ENCODE measurements at regions not wholly inside any gene's neighbourhood (a gene's known extent, or its start where the extent isn't known, plus 50 kb on each side); places are given as distances from the start of the nearest gene placed in this dataset.

DNA sequence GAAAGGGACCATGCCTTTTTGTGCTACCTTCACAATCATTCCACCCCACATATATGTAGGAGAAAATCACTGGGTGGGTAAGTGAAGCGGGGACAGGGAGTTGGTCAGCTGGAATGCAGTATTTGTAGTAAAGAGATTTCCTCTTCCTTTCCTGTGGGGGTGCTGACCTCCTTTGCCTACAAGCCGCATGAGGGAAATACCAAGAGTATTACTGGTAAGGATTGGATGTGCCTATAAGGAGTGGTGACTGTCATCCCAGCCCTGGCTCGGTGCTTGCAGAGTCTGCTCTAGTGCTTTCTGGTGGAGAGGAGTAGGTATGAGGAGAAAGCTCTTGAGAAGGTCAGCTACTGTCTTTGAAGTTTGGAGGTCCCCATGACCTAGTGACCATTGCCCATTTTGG lies 324.6 kb downstream of the HRH4 start:
- no peak overlapping the region for H3K4ac ChIP-seq (replicated peaks; ENCODE audit: insufficient read length, low read depth, low read length)
- no peak overlapping the region for H4K91ac ChIP-seq (replicated peaks; ENCODE audit: insufficient read length, low read length)
- no peak overlapping the region for H2AK5ac ChIP-seq (ENCODE audit: low read depth, low read length)
- H3K23ac ChIP-seq (ENCODE audit: insufficient read length) = no peak overlapping the region
- H4K8ac ChIP-seq (ENCODE audit: extremely low read depth, insufficient read depth, low read length) = no peak overlapping the region
- no peak overlapping the region for H3K4me2 ChIP-seq (ENCODE audit: insufficient read depth in 1 of 2, low read depth in 2 of 2, low read length in 2 of 2)
- no peak for DNase-seq (ENCODE audit: low read depth in 1 of 2, low spot score in 2 of 2)
- no peaks in the 10 kb centered on the region for H3K23me2 ChIP-seq (ENCODE audit: low read depth, low read length)
- no peak overlapping the region for H2AFZ ChIP-seq (ENCODE audit: low read length)
- no peak for FAIRE-seq
- no peaks in the 10 kb centered on the region for H3K27me3 ChIP-seq (replicated peaks in 1 of 4; ENCODE audit: control insufficient read depth in 3 of 4, extremely low read depth in 1 of 4, insufficient read depth in 3 of 4, low read length in 3 of 4)
- CTCF ChIA-PET (ENCODE audit: partially characterized antibody) = interaction anchor here (0.8 to 0.9 kb wide), 2 partner anchors 10 to 14 kb away, joined by 3 to 4 read pairs; no protein-coding TSS in a partner anchor
- no peaks in the 10 kb centered on the region for H3K79me1 ChIP-seq (ENCODE audit: low read depth, low read length)
- H2BK15ac ChIP-seq (ENCODE audit: low read length) = no peak overlapping the region
- H2BK12ac ChIP-seq (ENCODE audit: low read depth, low read length) = no peak overlapping the region
- no peak overlapping the region for H3K27ac ChIP-seq (ENCODE audit: low read depth, low read length)
- H2BK20ac ChIP-seq (ENCODE audit: low read length) = no peak overlapping the region
- H4K20me1 ChIP-seq (replicated peaks in 1 of 2; ENCODE audit: control insufficient read depth in 1 of 2, insufficient read depth in 2 of 2, low read length in 2 of 2) = no peaks in the 10 kb centered on the region
- WGBS, 2 experiments (ENCODE audit: extremely low coverage in 1 of 2, insufficient coverage in 1 of 2, insufficient read length in 1 of 2, insufficient replicate concordance in 2 of 2, low coverage in 1 of 2, low lambda C conversion rate in 2 of 2, missing lambda C conversion rate in 1 of 2) = 81% methylated on average over 3 of the region's 3 CpGs; no CpG with 5 or more reads in 1 of the 2 experiments
- H4K5ac ChIP-seq (ENCODE audit: insufficient read length, low read depth, low read length) = no peak overlapping the region
- no peaks in the 10 kb centered on the region for H3K4me1 ChIP-seq (replicated peaks in 1 of 4; ENCODE audit: control insufficient read depth in 3 of 4, insufficient read depth in 4 of 4, low read length in 3 of 4)
- H3K79me2 ChIP-seq (ENCODE audit: control insufficient read depth in 1 of 2, insufficient read depth in 2 of 2, low read length in 2 of 2) = no peaks in the 10 kb centered on the region
- no peak overlapping the region for H3K18ac ChIP-seq (ENCODE audit: extremely low read depth, low read length)
- no peak overlapping the region for H3K9ac ChIP-seq (replicated peaks in 1 of 4; ENCODE audit: extremely low read depth in 1 of 4, low read depth in 3 of 4, low read length in 3 of 4)
- no peak overlapping the region for H3K4me3 ChIP-seq (ENCODE audit: extremely low read depth in 1 of 4, insufficient read depth in 2 of 4, low read depth in 3 of 4, low read length in 4 of 4)
- H3K36me3 ChIP-seq (ENCODE audit: control insufficient read depth in 2 of 4, insufficient read depth in 4 of 4, low read length in 3 of 4) = no peaks in the 10 kb centered on the region
- H3K56ac ChIP-seq (replicated peaks; ENCODE audit: insufficient read length, low read depth, low read length) = no peak overlapping the region
- no peaks in the 10 kb centered on the region for H3K9me3 ChIP-seq (ENCODE audit: insufficient read depth in 2 of 2, low read depth in 1 of 2, low read length in 1 of 2)
- POLR2A ChIA-PET (ENCODE audit: partially characterized antibody) = no interaction called here
- no peak overlapping the region for H2BK5ac ChIP-seq (ENCODE audit: low read depth, low read length)
- TF ChIP-seq SAP30 (IDR thresholded peaks at IDR 0.05; ENCODE audit: insufficient read depth, insufficient replicate concordance, low read length) (no peak), SRF (IDR thresholded peaks at IDR 0.05; ENCODE audit: low read depth, low read length) (no peak), ASH2L (IDR thresholded peaks at IDR 0.05; ENCODE audit: low read length) (no peak), SIN3A (conservative IDR thresholded peaks at IDR 0.05 in 1 of 2, IDR thresholded peaks at IDR 0.05 in 1 of 2; ENCODE audit: low read depth in 1 of 2, low read length in 2 of 2) (no peak), KDM4A (IDR thresholded peaks at IDR 0.05; ENCODE audit: low read depth, low read length, severe bottlenecking) (no peak), CHD2 (IDR thresholded peaks at IDR 0.05; ENCODE audit: low read length) (no peak), CBX8 (IDR thresholded peaks at IDR 0.05; ENCODE audit: borderline replicate concordance, low read depth, low read length) (no peak), NRF1 (IDR thresholded peaks at IDR 0.05; ENCODE audit: low read depth, low read length) (no peak), CREB1 (IDR thresholded peaks at IDR 0.05) (no peak), HDAC2 (IDR thresholded peaks at IDR 0.05; ENCODE audit: borderline replicate concordance in 1 of 2, low read depth in 2 of 2, low read length in 2 of 2) (no peak), TCF12 (IDR thresholded peaks at IDR 0.05; ENCODE audit: low read depth, low read length) (no peak), POLR2A (IDR thresholded peaks at IDR 0.05; ENCODE audit: control extremely low read depth in 1 of 2, low read depth in 2 of 2, low read length in 2 of 2) (no peak), ZNF274 (IDR thresholded peaks at IDR 0.05; ENCODE audit: borderline replicate concordance, extremely low read depth, low read length) (no peak), SIX5 (IDR thresholded peaks at IDR 0.05; ENCODE audit: low read depth, low read length) (no peak)
- TF ChIP-seq, protein P1, sequence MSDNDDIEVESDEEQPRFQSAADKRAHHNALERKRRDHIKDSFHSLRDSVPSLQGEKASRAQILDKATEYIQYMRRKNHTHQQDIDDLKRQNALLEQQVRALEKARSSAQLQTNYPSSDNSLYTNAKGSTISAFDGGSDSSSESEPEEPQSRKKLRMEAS (IDR thresholded peaks at IDR 0.05) = no peak
- H3K14ac ChIP-seq (ENCODE audit: insufficient read length) = no peak overlapping the region
- no peak overlapping the region for H2BK120ac ChIP-seq (replicated peaks; ENCODE audit: low read depth, low read length)
